GM21825 (cell line): ENCODE measurements at regions not wholly inside any gene's neighbourhood (a gene's known extent, or its start where the extent isn't known, plus 50 kb on each side); places are given as distances from the start of the nearest gene placed in this dataset.

Source experiments
- ATAC-seq: cut with Tn5 transposase; IDR thresholded peaks from one replicate; pipeline ENCODE4 v1.9.1; 2021; ENCODE audit warnings: mild to moderate bottlenecking, moderate library complexity; ENCODE audit not compliant: unreplicated experiment

- no peak for ATAC-seq
Observed at GRCh38 chr1:220979371-220979770, 100.1 kb downstream of the HLX start.

DNA sequence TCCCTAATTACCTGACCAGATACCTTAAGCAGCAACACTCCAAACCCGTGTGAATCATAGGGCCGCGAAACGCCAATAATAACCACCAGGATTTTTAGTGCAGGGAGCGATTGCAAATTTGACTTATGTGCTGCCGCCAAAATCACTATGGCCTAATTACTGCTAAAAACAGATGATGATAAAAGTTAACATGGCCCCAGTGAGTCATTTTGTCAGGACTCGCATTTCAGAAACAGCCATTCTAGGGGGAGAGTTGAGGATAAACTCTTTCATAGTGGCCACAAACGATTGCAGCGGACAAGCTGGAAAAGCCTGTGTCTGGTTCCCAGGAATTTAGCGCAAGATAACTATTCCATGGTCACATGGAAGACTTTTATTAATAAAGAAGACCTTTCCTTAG lies 103.4 kb downstream of the HLX start:
- ATAC-seq: no peak

DNA sequence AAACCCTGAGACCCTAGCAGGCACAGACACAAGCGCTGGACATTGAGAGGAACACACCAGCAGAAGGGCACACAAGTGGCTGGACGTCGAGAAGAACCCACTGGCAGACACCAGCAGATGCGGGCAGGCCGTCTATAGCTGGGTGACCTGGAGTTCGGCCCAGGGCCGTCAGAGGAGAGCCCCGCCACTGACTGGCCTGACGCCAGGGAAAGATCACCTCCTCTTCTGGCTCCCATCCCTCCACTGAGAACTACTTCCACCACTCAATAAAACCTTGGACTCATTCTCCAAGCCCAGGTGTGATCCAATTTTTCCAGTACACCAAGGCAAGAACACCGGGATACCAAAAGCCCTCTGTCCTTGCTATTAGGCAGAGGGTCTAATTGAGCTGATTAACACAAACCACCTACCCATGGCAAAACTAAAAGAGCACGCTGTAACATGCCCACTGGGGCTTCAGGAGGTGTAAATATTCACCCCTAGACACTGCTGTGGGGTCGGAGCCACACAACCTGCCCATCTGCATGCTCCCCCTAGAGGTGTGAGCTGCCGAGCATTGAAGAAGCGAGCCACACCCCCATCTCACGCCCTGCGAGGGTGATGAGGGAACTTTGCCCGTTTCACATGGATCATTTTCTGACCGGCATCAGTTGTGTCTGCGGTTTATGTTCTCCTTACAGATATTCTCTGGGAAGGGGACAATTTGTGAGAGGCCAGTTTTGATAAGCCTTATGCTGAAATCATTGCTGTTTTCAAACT lies 104.8 kb downstream of the HLX start:
- no peak for ATAC-seq

- no peak for ATAC-seq
Observed at GRCh38 chr1:220990427-220991339, 111.4 kb downstream of the HLX start.

DNA sequence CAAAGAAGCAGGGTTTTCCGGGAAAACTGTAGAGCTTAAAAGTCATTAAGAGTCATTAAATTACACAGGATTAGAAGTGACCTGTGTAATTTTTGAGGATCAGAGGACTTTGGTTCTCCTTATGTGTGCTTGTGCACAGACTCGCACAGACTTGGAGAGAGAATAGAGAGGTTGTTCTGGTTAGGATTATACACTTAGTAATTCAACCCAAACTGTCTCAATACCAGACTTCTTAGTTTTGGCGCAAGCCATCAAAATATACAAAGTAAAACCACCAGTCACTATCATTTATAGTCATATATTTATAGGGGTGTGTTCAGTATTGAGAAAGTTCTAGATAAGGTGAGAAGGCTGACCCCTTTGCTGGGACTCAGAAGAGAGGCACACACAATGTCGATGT lies 112.3 kb downstream of the HLX start:
- ATAC-seq: no peak

DNA sequence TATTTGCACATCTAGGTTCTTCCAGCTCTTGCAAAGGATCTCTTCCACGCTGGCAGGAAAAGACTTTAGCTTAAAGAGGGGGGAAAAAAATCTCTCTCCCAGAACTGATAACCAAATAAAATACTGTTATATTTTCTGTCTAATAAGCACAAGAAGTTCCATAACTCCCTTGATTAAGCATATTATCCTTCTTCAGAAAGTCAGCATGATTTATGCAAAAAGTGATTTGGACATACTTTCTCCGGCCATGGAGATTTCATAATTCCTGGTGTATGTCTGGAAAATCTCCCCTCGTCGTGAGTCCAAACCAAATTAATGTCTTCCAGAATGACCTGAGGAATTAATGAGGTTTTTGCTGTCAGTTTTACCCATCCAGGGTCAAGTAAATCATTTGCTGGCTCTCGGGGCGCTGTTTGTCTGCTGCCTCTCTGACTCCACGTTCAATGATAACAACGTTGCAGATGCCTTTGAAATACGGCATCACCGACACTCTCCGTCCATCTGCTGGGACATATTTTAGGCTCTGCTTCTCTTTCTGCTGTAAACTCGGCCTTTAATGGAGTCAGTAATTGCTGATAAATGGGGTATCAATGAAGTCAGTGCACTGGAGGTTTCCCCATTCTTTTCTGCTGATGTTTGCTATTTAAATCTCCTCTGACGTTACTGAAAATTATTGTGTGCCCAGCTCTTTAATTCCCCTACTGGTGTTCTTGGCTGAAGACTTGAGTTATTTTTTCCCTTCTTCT lies 112.9 kb downstream of the HLX start:
- ATAC-seq: no peak

- ATAC-seq: no peak
Observed at GRCh38 chr1:220992705-220993052, 113.4 kb downstream of the HLX start.

DNA sequence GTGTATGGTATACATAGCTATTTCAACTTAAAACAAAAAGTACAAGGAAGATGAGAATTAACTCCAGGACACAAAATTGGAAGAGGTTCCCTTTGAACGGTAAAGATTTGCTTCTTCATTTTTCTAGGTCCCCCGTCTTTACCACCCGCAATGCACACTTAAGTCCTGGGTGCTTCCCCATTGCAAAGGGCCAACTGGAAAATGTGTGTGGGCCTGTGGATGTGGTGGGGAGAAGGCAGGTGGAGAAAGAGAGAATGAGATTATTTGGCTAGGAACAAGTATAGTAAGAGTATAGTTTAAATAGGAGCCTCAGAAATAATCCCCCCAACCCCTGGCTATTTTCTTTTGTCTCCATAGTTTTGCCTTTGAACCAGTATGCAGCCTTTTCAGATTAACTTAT lies 115.4 kb downstream of the HLX start:
- ATAC-seq: no peak

GRCh38 chr1:220997791-220998190 lies 118.5 kb downstream of the HLX start:
- no peak for ATAC-seq

GRCh38 chr1:220999872-221000863 lies 120.9 kb downstream of the HLX start:
- no peak for ATAC-seq

- no peak for ATAC-seq
Observed at GRCh38 chr1:221001167-221001566, 121.9 kb downstream of the HLX start.

DNA sequence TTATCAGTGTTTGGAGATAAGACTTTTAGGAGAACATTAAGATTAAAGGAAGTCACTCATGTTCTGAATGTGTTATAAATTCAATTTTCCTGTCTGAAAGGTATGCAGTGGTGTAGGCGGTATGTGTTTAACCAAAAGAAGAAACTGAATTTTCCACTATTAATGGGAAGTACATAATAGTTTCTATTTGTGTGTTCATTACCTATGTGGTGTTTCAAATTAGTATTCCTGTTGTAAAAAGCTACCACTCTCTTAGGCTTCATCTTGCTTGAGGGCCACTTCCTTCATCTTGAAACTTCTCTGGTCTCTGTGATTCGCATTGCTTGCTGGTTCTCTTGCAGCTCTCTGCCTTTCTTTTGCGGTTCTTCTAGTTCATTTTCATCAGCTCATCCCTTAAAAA lies 123.4 kb downstream of the HLX start:
- ATAC-seq: no peak

DNA sequence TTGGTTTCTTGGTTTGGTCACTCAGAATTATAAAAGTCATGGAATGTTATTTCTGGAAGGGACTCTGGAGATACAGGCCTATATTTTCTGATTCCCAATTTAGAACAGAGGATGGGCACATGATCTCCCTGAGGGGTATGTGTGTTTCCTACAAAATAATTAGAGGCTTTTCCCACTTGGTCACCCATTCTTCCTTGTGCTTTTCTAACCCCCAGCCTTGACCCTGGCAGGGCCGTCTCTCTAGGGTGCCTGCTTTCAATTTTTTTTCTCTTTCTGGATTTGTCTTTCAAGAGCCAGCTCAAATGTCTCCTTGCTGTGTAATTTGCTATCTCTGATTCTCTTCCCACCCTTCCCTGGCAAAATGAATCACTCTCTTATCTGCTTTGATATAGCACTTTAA lies 131.9 kb downstream of the HLX start:
- no peak for ATAC-seq

- no peak for ATAC-seq
Observed at GRCh38 chr1:221012120-221012519, 132.9 kb downstream of the HLX start.

GRCh38 chr1:221013691-221014660 lies 134.7 kb downstream of the HLX start:
- no peak for ATAC-seq

GRCh38 chr1:221015159-221015790 lies 136.0 kb downstream of the HLX start:
- ATAC-seq: no peak

DNA sequence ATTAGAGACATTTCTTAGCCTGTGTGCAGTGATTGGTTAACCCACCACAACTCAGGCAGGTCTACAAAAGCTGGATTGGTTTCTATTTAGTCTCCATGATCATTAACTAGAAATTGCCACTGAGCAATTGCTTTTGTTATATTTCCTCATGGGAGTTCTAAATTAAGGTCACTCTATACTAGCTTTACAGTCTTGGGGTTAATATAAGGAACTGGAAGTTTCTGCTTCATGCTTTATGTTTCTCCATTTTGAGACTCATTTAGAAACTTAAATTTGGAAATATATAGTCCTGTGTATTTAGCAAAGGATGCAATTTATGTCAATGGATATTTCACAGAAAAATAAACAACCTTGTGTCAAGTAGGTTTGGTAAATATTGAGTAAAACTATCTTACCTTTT lies 137.5 kb downstream of the HLX start:
- no peak for ATAC-seq

DNA sequence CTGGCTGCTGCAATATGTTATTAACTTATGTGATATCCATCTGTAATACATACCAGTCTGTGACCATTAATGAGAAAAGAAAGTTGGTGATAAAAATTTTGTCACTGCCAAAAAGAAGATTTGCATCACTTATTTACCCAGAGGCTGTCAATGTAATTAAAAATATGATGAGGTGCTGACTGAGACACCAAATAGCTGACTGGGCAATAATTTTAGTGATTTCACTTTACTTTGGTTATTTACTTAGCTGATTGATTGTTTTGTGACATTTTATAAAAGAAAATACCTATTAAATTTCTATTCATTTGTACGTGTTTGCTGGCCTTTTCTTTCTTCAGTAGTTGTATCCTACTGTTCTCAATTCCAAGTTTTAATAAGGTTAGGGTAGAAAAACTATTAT lies 139.2 kb downstream of the HLX start:
- no peak for ATAC-seq

- no peak for ATAC-seq
Observed at GRCh38 chr1:221022331-221022730, 143.1 kb downstream of the HLX start.
